ENCODE measurements at regions not wholly inside any gene's neighbourhood (a gene's known extent, or its start where the extent isn't known, plus 50 kb on each side); places are given as distances from the start of the nearest gene placed in this dataset.

DNA sequence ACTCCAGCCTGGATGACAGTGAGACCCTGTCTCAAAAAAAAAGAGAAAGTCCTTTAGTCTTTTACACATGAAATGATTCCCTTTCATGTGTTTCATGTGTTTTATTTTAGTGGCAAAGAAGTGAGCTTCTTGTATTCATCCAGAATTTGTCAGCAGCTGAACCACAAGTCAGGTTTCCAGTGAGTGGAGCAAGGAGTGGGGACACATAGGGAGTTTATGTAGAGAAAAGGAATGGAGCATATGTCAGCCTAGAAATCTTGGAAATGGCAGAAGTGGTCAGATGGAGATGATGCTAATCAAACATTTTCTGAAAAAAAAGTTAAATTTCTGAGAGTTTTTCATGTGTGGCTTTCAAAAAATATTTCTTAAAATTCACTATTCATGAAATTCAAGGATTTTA is 383.0 kb upstream of the GATB start:
- no peak for DNase-seq (ENCODE audit: low spot score)
- H3K27ac Mint-ChIP-seq = no peak overlapping the region
- peaks cover 41% of the 10 kb centered on the region for H3K9me3 Mint-ChIP-seq
- peaks cover 3% of the 10 kb centered on the region for H3K27me3 Mint-ChIP-seq (ENCODE audit: insufficient read depth)
- peaks cover 26% of the 10 kb centered on the region for H3K36me3 Mint-ChIP-seq (ENCODE audit: low read depth)
- H3K4me1 Mint-ChIP-seq (ENCODE audit: low read depth) = peaks cover 3% of the 10 kb centered on the region
- intact Hi-C loops (cut with micrococcal nuclease) = no loop called here
- no peak overlapping the region for H3K4me3 Mint-ChIP-seq

DNA sequence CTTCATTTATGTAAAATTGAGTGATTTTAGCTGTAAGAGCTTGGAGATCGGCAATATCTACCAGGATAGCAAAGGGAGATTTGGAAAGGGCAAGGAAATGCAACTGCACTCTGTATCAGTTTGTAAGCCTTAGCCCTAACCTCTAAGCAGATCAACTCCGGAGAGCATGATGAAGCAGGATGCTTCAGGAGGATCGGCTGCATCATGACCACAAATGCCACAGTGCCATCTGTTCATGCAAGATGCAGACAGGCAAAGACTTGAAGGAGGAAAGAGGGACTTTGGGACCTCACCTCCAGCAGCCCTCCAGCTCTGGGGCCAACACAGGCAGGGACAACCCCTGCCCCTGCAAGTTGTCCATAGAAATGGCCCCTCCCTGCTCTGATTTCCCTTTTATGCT is 377.6 kb upstream of the GATB start:
- no peak overlapping the region for H3K27ac Mint-ChIP-seq
- H3K36me3 Mint-ChIP-seq (ENCODE audit: low read depth) = peaks cover 10% of the 10 kb centered on the region
- peaks cover 33% of the 10 kb centered on the region for H3K4me1 Mint-ChIP-seq (ENCODE audit: low read depth)
- H3K4me3 Mint-ChIP-seq = peak overlapping the region; percentile 69
- peak; percentile 26 for DNase-seq (ENCODE audit: low spot score)
- intact Hi-C loops (cut with micrococcal nuclease) = no loop called here
- peaks cover 7% of the 10 kb centered on the region for H3K9me3 Mint-ChIP-seq
- H3K27me3 Mint-ChIP-seq (ENCODE audit: insufficient read depth) = peaks cover 3% of the 10 kb centered on the region

DNA sequence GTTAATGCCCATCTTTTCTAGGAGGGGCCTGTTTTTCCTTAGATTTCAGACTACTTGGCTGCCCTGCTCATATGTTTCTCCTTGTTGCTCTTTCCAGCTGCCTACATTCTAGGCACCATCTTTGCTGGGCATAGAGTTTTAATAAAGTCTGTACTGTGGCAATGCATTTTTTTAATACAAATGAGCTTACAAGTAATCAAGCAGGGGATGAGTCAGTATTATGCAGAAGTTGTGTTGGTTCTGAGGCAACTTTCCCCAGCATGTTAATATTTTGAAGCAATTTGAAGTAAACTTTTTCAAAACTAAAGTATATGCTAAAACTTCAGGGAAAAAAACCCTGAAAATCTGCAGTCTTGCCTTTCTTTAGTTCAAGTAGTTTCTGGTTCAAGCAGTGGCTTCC is 372.0 kb upstream of the GATB start:
- Mint-ChIP-seq H3K4me1 (ENCODE audit: low read depth) (peaks cover 34% of the 10 kb centered on the region), H3K4me3 (no peak overlapping the region), H3K27ac (no peak overlapping the region), H3K36me3 (ENCODE audit: low read depth) (peaks cover 7% of the 10 kb centered on the region), H3K9me3 (peaks cover 18% of the 10 kb centered on the region), H3K27me3 (ENCODE audit: insufficient read depth) (no peaks in the 10 kb centered on the region)
- intact Hi-C loops (cut with micrococcal nuclease) = no loop called here
- DNase-seq (ENCODE audit: low spot score) = no peak

DNA sequence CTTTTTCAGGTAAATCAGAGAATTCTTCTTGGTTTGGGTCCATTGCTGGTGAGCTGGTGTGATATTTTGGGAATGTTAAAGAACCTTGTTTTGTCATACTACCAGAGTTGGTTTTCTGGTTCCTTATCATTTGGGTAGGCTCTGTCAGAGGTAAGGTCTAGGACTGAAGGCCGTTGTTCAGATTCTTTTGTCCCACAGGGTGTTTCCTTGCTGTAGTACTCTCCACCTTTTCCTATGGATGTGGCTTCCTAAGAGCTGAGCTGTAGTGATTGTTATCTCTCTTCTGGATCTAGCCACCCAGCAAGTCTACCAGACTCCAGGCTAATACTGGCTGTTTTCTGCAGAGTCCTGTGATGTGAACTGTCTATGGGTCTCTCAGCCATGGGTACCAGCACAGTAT is 367.5 kb upstream of the GATB start:
- Mint-ChIP-seq H3K27ac (no peak overlapping the region), H3K4me1 (ENCODE audit: low read depth) (peaks cover 23% of the 10 kb centered on the region), H3K9me3 (peaks cover 60% of the 10 kb centered on the region), H3K36me3 (ENCODE audit: low read depth) (peaks cover 15% of the 10 kb centered on the region), H3K4me3 (no peak overlapping the region), H3K27me3 (ENCODE audit: insufficient read depth) (no peaks in the 10 kb centered on the region)
- no peak for DNase-seq (ENCODE audit: low spot score)
- intact Hi-C loops (cut with micrococcal nuclease) = no loop called here

DNA sequence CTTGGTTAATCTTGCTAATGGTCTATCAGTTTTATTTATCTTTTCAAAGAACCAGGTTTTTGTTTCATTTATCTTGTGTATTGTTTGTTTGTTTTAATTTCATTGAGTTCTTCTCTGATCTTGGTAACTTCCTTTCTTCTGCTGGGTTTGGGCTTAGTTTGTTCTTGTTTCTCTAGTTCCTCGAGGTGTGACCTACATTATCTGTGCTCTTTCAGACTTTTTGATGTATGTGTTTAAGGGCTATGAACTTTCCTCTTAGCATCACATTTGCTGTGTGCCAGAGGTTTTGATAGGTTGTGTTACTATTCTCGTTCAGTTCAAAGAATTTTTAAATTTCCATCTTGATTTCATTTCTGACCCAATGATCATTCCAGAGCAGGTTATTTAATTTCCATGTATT is 365.4 kb upstream of the GATB start:
- Mint-ChIP-seq H3K27ac (no peak overlapping the region), H3K36me3 (ENCODE audit: low read depth) (peaks cover 16% of the 10 kb centered on the region), H3K27me3 (ENCODE audit: insufficient read depth) (peaks cover 2% of the 10 kb centered on the region), H3K4me3 (no peak overlapping the region), H3K9me3 (peaks cover 63% of the 10 kb centered on the region), H3K4me1 (ENCODE audit: low read depth) (peaks cover 18% of the 10 kb centered on the region)
- intact Hi-C loops (cut with micrococcal nuclease) = no loop called here
- no peak for DNase-seq (ENCODE audit: low spot score)

DNA sequence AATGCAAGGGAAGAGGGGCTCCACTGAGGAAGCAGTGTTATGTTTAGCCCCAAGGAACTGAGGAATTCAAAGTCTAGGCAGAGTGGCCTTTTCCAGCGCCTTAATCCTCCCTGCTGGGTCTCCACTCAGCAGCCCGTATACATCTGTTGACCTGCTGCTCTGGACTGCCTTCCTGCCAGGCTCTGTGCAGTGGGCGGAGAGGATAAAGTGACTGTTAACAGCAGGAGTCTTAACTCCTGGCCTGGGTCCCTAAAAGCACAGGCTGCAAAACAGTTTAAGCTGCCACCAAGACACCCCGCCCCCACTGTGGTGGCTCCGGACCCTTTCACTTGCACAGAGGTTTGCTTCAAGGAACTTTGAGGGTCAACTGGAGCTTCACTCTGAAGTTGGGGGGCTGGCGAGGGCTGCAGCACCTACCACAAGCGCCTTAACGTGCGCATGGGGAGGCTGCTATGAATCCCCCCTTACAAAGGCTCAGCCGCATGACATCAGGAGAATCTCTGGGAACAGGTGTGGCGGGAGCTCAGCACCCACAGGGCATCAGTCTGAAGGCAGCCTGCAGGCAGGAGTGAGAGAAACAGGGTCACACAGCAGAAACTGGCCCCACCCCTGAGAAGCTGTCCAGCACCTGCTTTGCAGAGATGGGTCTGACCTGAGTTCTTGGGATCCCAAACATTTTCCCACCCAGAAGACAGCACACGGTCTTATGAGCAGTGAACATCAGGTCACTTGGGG is 358.2 kb upstream of the GATB start:
- Mint-ChIP-seq H3K36me3 (ENCODE audit: low read depth) (peaks cover 18% of the 10 kb centered on the region), H3K27ac (no peak overlapping the region), H3K27me3 (ENCODE audit: insufficient read depth) (peaks cover 2% of the 10 kb centered on the region), H3K4me1 (ENCODE audit: low read depth) (peaks cover 39% of the 10 kb centered on the region), H3K9me3 (peaks cover 23% of the 10 kb centered on the region), H3K4me3 (no peak overlapping the region)
- intact Hi-C loops (cut with micrococcal nuclease) = no loop called here
- no peak for DNase-seq (ENCODE audit: low spot score)

DNA sequence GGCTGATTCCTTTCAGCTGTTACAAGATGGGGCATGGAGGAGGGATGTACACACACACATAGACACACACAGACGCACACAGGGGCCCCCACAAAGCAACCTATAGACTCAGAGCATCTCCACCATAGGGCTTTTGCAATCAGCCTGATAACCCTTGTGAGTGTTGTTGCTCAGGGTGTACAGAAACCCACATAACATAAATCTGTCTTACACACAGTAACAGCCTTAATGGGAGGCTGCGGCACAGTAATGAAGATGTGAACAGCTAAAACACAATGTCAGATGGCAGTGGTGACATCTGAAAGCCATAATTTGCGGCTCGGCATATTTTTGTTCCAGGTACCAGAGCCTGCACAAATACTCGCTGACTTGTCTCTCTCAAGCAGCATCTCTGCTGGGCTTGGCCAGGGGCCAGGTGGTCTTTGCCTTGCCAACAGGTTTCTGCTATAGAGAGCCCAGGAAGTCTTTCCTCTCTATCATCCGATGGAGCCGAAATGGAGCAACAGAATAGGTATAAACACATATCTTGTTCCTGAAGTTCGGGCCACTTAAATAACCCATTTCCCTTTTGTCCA is 357.2 kb upstream of the GATB start:
- Mint-ChIP-seq H3K9me3 (peaks cover 13% of the 10 kb centered on the region), H3K4me1 (ENCODE audit: low read depth) (peaks cover 45% of the 10 kb centered on the region), H3K4me3 (no peak overlapping the region), H3K36me3 (ENCODE audit: low read depth) (peaks cover 12% of the 10 kb centered on the region), H3K27me3 (ENCODE audit: insufficient read depth) (peaks cover 1% of the 10 kb centered on the region), H3K27ac (no peak overlapping the region)
- intact Hi-C loops (cut with micrococcal nuclease) = no loop called here
- no peak for DNase-seq (ENCODE audit: low spot score)

DNA sequence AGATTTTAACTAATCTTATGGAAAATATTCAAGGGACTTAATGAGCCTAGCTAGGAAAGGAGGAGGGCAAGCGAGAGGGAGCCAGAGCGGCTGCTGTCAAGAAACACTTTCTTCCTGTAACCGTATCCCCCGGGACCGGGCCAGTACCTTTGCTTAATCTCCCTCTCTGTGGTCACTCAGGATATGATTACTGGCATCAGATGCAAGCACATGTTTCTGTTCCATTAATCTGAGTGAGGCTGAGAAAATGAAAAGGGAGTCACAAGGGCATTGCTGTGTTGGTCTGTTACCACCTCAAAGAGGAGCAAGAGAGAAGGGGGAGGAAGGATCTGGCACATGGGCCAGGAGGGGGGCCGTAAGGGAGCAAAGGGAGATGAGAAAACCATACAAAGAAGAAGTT is 356.7 kb upstream of the GATB start:
- H3K4me1 Mint-ChIP-seq (ENCODE audit: low read depth) = peaks cover 50% of the 10 kb centered on the region
- DNase-seq (ENCODE audit: low spot score) = no peak
- peaks cover 10% of the 10 kb centered on the region for H3K36me3 Mint-ChIP-seq (ENCODE audit: low read depth)
- no peaks in the 10 kb centered on the region for H3K27me3 Mint-ChIP-seq (ENCODE audit: insufficient read depth)
- intact Hi-C loops (cut with micrococcal nuclease) = no loop called here
- H3K27ac Mint-ChIP-seq = no peak overlapping the region
- peaks cover 9% of the 10 kb centered on the region for H3K9me3 Mint-ChIP-seq
- H3K4me3 Mint-ChIP-seq = no peak overlapping the region

DNA sequence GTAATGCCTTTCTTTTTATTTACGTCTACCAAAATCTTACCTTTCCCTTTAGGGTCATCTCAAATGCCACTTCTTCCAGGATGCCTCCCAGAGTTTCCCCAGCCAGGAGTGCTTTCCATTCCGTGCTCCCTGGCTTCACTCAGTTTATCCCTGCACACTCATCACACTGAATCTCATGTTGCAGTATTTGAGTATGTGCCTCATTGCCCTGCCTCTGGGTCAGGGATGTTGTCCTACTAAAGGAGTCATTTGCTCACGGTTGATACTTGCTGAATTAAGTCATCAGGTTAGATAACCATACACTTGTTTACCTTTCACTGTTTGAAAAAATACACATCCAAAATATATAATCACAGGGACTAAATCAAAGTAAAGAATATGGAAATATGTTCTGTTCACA is 356.2 kb upstream of the GATB start:
- Mint-ChIP-seq H3K27ac (no peak overlapping the region), H3K9me3 (peaks cover 9% of the 10 kb centered on the region), H3K4me1 (ENCODE audit: low read depth) (peaks cover 54% of the 10 kb centered on the region), H3K27me3 (ENCODE audit: insufficient read depth) (no peaks in the 10 kb centered on the region), H3K36me3 (ENCODE audit: low read depth) (peaks cover 10% of the 10 kb centered on the region), H3K4me3 (peak overlapping the region; percentile 0)
- no peak for DNase-seq (ENCODE audit: low spot score)
- intact Hi-C loops (cut with micrococcal nuclease) = no loop called here

DNA sequence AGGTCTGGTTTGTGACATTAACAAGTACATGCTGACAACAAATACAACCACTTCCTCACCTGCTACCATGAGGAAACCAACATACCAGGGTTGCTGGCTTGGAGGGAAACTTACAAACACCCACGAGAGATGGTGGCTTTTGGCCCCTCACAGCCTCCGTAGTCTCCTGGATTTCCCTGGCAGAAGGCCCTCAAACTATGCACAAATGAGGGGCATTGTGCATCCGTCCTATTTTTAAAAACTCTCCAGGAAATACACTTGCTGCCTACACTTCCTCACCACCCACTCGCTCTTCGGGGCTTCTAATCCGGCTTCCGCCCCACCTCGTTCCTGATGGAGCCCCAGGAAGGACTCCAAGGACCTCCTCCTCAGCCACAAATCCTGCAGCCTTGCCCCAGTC is 355.0 kb upstream of the GATB start:
- DNase-seq (ENCODE audit: low spot score) = peak; percentile 31
- Mint-ChIP-seq H3K4me3 (peak overlapping the region; percentile 63), H3K4me1 (ENCODE audit: low read depth) (peaks cover 58% of the 10 kb centered on the region), H3K36me3 (ENCODE audit: low read depth) (peaks cover 10% of the 10 kb centered on the region), H3K9me3 (peaks cover 6% of the 10 kb centered on the region), H3K27ac (peak overlapping the region; percentile 84), H3K27me3 (ENCODE audit: insufficient read depth) (no peaks in the 10 kb centered on the region)
- intact Hi-C loops (cut with micrococcal nuclease) = no loop called here

DNA sequence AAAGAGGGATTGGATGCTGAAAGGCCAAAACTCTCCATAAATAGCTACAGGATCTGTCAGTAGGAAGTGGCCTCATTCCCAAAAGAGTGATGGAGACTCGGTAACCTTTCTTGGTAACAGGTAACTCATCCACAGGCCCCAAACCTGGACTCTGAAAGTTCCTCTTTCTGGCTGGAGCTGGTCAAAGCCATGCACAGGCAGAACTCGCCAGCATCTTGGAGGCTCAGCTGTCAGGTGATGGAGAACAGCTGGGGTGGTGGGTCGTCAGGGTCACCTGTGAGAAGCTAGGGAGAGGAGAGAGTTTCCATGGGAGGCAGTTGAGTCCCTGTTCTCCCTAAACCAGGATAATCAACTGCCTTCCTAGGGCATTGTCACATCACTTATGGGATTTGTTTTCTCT is 354.3 kb upstream of the GATB start:
- no peak for DNase-seq (ENCODE audit: low spot score)
- intact Hi-C loops (cut with micrococcal nuclease) = no loop called here
- Mint-ChIP-seq H3K9me3 (peaks cover 6% of the 10 kb centered on the region), H3K27ac (peak overlapping the region; percentile 84), H3K4me1 (ENCODE audit: low read depth) (peaks cover 63% of the 10 kb centered on the region), H3K4me3 (peak overlapping the region; percentile 17), H3K36me3 (ENCODE audit: low read depth) (peaks cover 10% of the 10 kb centered on the region), H3K27me3 (ENCODE audit: insufficient read depth) (no peaks in the 10 kb centered on the region)

GRCh38 chr4:152114562-152114961 is 353.8 kb upstream of the GATB start:
- H3K9me3 Mint-ChIP-seq = peaks cover 6% of the 10 kb centered on the region
- peaks cover 68% of the 10 kb centered on the region for H3K4me1 Mint-ChIP-seq (ENCODE audit: low read depth)
- no peak overlapping the region for H3K27ac Mint-ChIP-seq
- DNase-seq (ENCODE audit: low spot score) = no peak
- intact Hi-C loops (cut with micrococcal nuclease) = no loop called here
- peaks cover 10% of the 10 kb centered on the region for H3K36me3 Mint-ChIP-seq (ENCODE audit: low read depth)
- no peaks in the 10 kb centered on the region for H3K27me3 Mint-ChIP-seq (ENCODE audit: insufficient read depth)
- peak overlapping the region; percentile 29 for H3K4me3 Mint-ChIP-seq

- H3K4me1 Mint-ChIP-seq (ENCODE audit: low read depth) = peaks cover 75% of the 10 kb centered on the region
- intact Hi-C loops (cut with micrococcal nuclease) = no loop called here
- H3K36me3 Mint-ChIP-seq (ENCODE audit: low read depth) = peaks cover 10% of the 10 kb centered on the region
- peaks cover 6% of the 10 kb centered on the region for H3K9me3 Mint-ChIP-seq
- peak overlapping the region; percentile 37 for H3K27ac Mint-ChIP-seq
- no peak overlapping the region for H3K4me3 Mint-ChIP-seq
- DNase-seq (ENCODE audit: low spot score) = no peak
- no peaks in the 10 kb centered on the region for H3K27me3 Mint-ChIP-seq (ENCODE audit: insufficient read depth)
These were observed 352.1 kb upstream of the GATB start for GRCh38 chr4:152112887-152113286.

Data from activated T-helper 1 cell treated with anti-CD3 and anti-CD28 coated beads, Interleukin-12 subunit alpha, Interleukin-12 subunit beta, Interleukin-2, Interleukin-4 antibody, amounts not matched to agents 30 ng/mL and 10 ng/mL and 1 ng/mL, durations not matched to agents 14 hours and 24 hours and 36 hours (primary cell).